GDM1 (cell line): ENCODE measurements at regions not wholly inside any gene's neighbourhood (a gene's known extent, or its start where the extent isn't known, plus 50 kb on each side); places are given as distances from the start of the nearest gene placed in this dataset.
"Not testable (repeated sequence)": the region's sequence is repeated elsewhere in the genome, so short reads cannot be mapped to it uniquely, and the experiment has no call there.

Source experiments
- DNase-seq: peaks from one replicate; lab custom pipeline; 2025; lab: John Stamatoyannopoulos, UW

DNA sequence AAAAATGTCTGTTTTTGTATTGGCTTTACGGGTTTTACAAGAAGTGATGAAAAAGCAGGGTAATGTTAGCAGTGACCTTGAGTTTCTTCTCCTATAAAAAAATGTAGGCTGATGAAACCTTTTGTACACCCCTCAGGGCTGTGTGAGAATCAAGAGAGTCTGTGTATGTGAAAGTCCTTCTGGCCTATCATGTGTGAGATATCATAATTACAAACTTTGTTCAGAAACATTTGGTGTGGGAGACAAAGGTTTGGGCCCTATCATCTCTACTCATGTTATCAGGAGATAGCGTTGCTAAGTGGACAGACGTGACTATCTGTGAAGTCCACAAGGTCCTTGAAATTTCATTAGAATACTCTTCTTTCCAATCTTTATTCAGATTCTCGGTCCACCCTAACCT, 170.6 kb upstream of the HAND2 start:
- no peak for DNase-seq

GRCh38 chr4:173699841-173700475, 169.9 kb upstream of the HAND2 start:
- no peak for DNase-seq

DNA sequence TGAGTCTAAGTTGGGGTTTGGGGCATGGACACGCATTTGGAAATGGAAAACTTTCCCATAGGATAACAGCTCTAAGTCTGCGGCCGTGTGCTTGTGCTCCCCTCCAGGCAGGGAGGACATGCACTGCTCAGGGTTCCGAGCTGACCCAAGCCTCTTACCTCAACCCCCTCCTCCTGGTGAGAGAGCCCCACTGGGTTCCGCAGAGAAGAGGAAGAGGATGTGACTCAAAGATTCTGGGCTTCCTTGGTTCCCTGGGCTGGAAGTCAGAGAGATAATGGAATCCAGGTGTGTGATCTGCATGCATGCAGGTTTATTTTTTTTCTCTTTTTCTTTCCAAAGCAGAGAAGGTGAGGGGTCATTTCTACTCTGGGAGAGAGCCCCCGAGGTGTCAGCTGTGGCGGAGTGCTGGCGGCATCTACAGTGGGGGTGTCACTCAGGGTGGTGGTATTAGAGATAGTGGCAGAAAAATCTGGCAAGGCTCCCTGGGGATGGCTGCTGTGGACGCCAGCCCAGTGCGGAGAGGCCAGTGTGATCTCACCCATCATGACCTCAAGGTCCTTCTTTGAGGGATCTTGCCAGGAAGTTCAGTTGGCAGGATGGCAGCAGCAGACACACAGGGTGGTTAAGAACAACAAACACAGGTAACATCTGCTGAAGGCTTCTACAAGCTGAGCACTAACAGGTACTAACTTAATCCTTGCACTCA, 168.7 kb upstream of the HAND2 start:
- no peak for DNase-seq

DNA sequence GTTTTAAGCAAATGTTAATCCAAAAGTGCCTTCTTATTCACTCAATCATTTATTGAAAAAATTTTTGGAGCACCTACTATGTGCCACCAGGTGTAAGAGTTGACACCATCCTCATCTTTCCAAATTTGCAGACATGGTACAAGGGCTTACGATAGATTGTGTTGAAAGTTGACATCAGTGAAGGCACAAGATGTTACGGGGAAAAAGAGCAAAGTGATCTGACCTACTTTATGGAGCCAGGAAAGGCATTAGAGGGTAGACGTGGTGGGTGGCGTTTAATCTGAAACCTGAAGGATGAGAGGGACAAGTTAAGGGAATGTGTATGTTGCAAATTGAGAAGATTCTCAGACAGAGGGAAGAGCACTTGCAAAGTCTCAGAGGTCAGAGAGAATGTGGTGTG, 167.8 kb upstream of the HAND2 start:
- DNase-seq: no peak

GRCh38 chr4:173696551-173696950, 166.5 kb upstream of the HAND2 start:
- no peak for DNase-seq

- no peak for DNase-seq
Measured at GRCh38 chr4:173696011-173696410, 166.0 kb upstream of the HAND2 start.

DNA sequence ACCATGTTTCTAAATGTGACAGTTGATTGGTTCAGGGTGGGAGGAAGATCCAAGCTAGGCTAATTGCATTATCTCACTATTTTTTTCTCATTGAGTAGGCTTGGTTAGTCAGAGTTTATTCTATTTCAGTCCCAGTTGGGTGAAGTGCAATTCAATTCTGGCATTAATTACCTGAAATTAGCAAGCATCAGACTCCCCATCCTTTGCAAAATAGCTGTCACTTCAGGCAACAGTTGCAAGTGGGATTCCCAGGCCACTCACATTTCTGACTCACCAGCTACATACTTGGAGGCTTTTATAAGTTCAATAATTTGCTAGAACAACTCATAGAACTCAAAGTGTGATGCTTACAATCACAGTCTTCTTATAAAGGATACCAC, 155.8 kb upstream of the HAND2 start:
- DNase-seq: no peak

GRCh38 chr4:173685165-173685830, 155.3 kb upstream of the HAND2 start:
- no peak for DNase-seq

- DNase-seq: no peak
Measured at GRCh38 chr4:173684223-173684622, 154.2 kb upstream of the HAND2 start.

DNA sequence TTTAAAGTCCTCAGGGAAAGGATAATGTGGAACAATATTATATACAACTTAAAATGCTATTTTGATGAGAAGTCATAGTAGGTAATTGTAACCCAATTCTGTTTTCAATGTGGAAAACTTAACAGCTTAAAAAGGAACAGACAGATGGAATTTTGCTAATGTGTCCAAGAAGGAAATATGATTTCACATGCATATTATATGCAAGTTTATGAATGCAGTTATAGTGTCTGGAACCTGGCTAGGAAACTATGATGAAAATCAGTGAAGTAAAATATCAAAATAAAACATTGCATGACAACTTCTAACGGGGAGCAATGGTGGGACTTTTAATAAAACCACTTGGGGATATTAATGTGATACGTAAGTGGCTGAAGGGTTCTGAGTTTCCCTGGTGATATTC, 152.6 kb upstream of the HAND2 start:
- DNase-seq: no peak

GRCh38 chr4:173680278-173680677, 150.2 kb upstream of the HAND2 start:
- DNase-seq: no peak

DNA sequence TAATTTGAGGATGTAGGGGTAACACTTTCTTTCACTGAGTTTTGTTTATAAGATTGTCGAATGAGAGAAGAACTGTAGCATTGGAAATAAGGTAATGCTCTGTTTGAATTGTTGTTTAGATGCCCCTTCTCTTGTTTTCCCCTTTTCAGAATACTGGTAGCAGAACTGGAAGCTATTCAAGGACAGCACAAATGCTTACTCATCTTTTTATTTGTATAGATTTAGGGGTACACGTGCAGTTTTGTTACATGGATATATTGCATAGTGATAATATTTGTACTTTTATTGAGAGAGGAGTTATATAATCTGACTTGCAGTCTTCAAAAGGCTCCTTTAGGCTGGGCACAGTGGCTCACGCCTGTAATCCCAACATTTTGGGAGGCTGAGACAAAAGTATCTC, 145.4 kb upstream of the HAND2 start:
- no peak for DNase-seq

DNA sequence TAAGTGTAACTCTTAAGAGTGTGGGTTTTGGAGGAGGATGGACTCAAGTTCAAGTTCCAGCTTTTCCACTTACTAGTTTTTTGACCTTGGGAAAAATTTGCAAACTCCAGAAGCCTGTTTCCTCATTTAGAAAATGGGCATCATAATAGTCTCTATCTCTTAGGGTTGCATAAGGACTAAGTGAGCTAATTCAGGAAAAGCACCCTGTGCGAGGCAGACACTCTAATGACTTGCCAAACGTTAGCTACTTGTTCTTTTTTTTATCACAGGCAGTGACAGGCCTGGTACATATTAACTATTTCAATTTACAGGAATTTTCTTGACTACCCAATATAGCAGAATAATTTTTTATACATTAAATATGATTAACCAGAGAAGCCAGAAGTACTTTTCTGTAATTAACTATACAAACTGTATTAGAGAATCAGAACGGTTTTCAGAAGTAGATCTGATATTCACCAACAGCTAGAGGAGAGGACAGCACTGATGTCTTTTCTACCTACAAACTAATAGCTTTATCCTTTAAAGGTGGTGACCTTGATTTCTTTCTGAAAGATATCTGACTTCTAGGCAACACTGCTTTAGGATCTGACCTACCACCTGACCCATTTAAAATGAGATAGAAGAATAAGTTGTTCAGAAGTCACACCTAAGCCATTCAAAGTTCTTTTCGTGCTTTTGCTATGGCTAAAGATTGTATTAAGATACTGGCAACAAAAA, 139.6 kb upstream of the HAND2 start:
- DNase-seq: no peak

- no peak for DNase-seq
Measured at GRCh38 chr4:173661001-173661400, 131.0 kb upstream of the HAND2 start.

GRCh38 chr4:173656898-173657297, 126.9 kb upstream of the HAND2 start:
- DNase-seq: no peak

DNA sequence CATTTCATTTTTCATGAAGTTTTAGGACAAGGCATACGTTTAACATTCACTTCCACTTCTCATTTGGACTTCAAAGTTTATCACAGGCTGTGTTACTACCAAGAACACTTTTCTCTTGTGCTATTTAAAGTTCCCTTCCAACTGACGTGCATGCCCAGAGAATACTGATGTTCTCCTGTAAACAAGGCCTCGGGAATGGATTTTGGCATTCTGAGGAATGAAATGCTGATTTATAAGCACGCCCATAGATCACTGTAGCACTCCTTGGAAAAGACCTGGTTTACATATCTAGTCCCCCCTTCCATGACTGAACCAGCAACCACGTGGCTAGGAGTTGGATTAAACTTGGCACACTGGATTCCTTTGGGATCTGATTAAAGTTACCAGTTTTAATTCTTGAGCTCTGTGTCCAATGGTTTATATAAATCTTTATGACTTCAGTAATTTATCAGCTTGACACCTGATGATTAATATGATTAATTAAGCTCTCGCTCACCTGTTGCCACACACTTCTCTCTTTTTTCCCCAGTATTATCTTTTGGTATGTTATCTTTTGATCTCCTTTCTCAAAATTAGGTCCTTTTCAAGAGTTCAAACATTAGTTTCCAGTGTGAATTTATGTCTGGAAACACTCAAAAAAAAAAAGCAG, 122.4 kb upstream of the HAND2 start:
- DNase-seq: no peak

- DNase-seq: no peak
Measured at GRCh38 chr4:173651651-173652282, 121.7 kb upstream of the HAND2 start.

DNA sequence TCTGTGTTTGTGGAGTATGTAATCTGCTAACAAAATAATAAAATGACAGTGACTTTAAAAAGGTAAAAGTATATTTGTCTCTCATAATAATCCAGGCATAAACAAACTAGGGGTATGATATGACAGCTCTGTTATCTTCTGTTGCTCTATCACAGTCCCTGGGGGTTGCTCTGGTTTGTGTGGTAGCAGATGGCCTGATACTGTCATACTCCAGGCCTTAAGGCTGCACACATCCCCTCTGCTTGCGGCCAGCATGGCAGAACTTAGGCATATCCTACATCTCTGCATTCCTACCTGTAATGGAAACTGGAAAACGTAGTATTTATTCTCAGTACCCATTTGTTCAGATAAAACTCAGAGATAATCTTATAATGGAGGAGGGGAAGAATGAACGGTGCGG, 117.9 kb upstream of the HAND2 start:
- DNase-seq: no peak

DNA sequence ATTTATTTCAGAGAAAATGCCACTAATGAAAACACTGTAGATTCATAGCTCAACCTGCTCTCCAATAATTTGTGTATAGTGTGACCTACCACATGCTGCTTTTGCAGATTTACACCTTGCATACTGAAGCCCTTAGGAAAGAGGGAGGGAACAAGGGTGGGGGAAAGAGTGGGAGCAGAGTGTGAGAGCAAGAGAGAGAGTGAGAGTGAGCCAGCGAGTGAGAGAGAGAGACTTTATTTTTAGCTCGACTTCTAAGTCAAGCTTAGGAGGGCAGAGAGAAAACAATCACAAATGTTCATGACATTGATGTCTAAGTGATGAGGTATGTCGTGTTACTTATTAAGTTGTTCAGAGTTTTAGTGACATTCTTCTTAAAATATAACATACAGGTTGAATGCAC, 112.5 kb upstream of the HAND2 start:
- DNase-seq: no peak

GRCh38 chr4:173635395-173635794, 105.4 kb upstream of the HAND2 start:
- DNase-seq: no peak

- DNase-seq: no peak
Measured at GRCh38 chr4:173626277-173626676, 96.2 kb upstream of the HAND2 start.

GRCh38 chr4:173618648-173619047, 88.6 kb upstream of the HAND2 start:
- DNase-seq: not testable (repeated sequence)
